Left ventricle myocardium inferior (tissue), 1 donor: ENCODE measurements at regions not wholly inside any gene's neighbourhood (a gene's known extent, or its start where the extent isn't known, plus 50 kb on each side); places are given as distances from the start of the nearest gene placed in this dataset.

Experiments
- DNase-seq: peaks from one replicate; pipeline ENCODE4 v3.0.0-alpha.2; 2020
- H3K27ac ChIP-seq: fragments of 200-600 bp; replicated peaks from 2 replicates; pipeline ENCODE4 v1.8.0; 2021
- H3K27me3 ChIP-seq: fragments of 200-600 bp; 2 replicates; pipeline ENCODE4 v1.8.0; 2021; ENCODE audit warnings: low read depth
- H3K36me3 ChIP-seq: fragments of 200-600 bp; 2 replicates; pipeline ENCODE4 v1.8.0; 2021
- H3K4me1 ChIP-seq: fragments of 200-600 bp; 2 replicates; pipeline ENCODE4 v1.8.0; 2021
- H3K4me3 ChIP-seq: fragments of 200-600 bp; 2 replicates; pipeline ENCODE4 v1.8.0; 2021; ENCODE audit warnings: mild to moderate bottlenecking, moderate library complexity
- H3K9me3 ChIP-seq: fragments of 200-600 bp; replicated peaks from 2 replicates; pipeline ENCODE4 v1.8.0; 2021
- intact Hi-C: fragments of 100-400 bp; cut with micrococcal nuclease; formaldehyde crosslinking; loops from one replicate; pipeline ENCODE4 v1.11.0; 2022
- TF ChIP-seq, protein P1 (sequence below): fragments of 200-600 bp; IDR thresholded peaks from 2 replicates; pipeline ENCODE4 v1.8.0; 2021; ENCODE audit warnings: antibody characterized with exemption, mild to moderate bottlenecking, borderline replicate concordance
- donor health status: DM: no; HTN: yes; CAD: no; lungs with severe emphysema.

DNA sequence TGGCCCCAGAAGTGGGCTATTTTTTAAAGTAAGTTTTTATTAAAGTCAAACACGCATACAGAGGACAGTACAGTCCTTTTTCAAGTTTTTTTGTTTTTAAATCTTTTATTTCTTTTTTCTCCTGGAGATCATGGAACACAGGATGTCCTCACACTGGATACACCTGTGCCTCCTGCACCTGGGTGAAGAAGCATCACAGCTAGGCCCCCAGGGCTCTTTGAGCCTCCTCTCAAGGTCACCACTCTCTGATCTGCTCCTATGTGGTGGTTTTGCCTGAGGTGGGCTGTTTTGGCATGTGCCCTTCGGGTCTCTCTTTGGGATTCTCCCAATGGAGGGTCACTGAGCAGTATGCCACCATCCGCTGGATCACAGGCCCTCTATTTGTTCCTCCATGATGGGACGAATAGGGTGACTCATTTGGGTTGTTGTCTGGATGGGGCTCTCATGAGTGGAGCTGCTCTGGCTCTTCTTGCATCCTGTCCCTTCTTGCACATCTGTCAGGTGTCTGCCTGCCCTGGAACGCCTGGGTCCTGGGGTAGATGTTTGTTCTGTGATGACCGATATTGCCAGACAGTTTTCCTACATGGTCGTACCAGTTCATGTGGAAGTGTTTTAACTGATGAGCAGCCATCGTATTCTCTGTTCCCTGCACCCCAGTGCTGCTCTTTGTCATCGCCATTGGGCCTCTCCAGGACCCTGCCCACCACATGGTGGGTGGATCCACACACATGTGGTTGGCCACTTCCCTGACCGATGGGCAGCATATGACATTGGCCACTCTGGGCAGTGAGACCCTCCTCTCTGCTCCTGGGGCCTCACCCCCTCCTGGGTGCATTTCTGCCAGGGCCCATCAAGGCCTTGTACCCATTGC, 55.2 kb upstream of the MED9 start:
- intact Hi-C loops: loop anchor here (5.0 kb wide), 1 partner anchor 146 kb away; no protein-coding TSS in a partner anchor
- peaks cover 84% of the 10 kb centered on the region for H3K4me1 ChIP-seq

DNA sequence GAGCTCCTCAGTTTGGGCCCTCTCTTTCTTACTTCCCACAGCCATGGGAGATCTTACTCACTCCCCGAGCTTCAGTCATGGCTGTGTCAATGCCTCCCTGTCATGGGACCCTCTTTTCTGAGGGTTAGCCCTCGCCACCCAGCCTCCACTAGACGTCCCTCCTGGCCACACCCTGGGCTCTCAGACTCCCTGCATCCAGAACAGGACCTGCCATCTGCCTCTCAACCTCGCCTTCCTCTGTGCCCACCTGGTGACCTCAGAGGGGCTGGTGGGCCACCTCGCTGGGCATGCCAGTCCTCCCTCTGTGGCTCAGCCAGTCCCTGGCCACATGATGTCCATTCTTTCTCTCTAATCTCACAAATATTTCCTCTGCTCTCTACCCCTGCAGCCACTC, 54.6 kb upstream of the MED9 start:
- H3K36me3 ChIP-seq: no peaks in the 10 kb centered on the region
- peaks cover 6% of the 10 kb centered on the region for H3K9me3 ChIP-seq
- TF ChIP-seq, protein P1, sequence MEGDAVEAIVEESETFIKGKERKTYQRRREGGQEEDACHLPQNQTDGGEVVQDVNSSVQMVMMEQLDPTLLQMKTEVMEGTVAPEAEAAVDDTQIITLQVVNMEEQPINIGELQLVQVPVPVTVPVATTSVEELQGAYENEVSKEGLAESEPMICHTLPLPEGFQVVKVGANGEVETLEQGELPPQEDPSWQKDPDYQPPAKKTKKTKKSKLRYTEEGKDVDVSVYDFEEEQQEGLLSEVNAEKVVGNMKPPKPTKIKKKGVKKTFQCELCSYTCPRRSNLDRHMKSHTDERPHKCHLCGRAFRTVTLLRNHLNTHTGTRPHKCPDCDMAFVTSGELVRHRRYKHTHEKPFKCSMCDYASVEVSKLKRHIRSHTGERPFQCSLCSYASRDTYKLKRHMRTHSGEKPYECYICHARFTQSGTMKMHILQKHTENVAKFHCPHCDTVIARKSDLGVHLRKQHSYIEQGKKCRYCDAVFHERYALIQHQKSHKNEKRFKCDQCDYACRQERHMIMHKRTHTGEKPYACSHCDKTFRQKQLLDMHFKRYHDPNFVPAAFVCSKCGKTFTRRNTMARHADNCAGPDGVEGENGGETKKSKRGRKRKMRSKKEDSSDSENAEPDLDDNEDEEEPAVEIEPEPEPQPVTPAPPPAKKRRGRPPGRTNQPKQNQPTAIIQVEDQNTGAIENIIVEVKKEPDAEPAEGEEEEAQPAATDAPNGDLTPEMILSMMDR: no peak
- no peaks in the 10 kb centered on the region for H3K27me3 ChIP-seq
- intact Hi-C loops: loop anchor here (5.0 kb wide), 1 partner anchor 145 kb away; no protein-coding TSS in a partner anchor
- H3K27ac ChIP-seq: peak overlapping the region; percentile 54
- no peak for DNase-seq
- no peak overlapping the region for H3K4me3 ChIP-seq
- peaks cover 77% of the 10 kb centered on the region for H3K4me1 ChIP-seq

More for the DNA sequence above, 55.2 kb upstream of the MED9 start:
- H3K4me3 ChIP-seq: no peak overlapping the region
- TF ChIP-seq, protein P1: no peak
- H3K36me3 ChIP-seq: no peaks in the 10 kb centered on the region
- no peaks in the 10 kb centered on the region for H3K27me3 ChIP-seq
- peak overlapping the region; percentile 83 for H3K27ac ChIP-seq
- no peak for DNase-seq
- H3K9me3 ChIP-seq: peaks cover 6% of the 10 kb centered on the region

DNA sequence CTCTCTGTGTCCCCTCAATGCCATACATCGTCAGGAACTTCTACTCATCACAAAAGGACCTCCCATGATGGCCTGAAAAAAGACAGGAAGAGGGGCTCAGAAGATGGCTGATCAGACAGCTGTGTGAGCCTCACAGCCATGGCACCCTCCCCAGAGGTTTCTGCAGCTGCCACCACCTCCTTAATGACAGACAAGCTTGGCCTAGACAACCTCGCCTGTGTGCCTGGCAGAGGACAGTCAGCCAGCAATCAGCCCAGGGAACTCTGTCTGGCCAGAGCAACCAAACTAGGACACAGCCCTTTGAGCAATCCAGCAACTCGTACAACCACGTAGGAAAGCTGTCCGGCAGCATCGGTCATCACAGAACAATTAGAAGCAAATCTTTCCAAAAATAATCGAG, 54.2 kb upstream of the MED9 start:
- DNase-seq: peak; percentile 42
- intact Hi-C loops: loop anchor here (5.0 kb wide), 1 partner anchor 145 kb away; no protein-coding TSS in a partner anchor
- H3K27ac ChIP-seq: peak overlapping the region; percentile 54

GRCh38 chr17:17423656-17424055, 53.1 kb upstream of the MED9 start:
- no peak for DNase-seq
- no peaks in the 10 kb centered on the region for H3K27me3 ChIP-seq
- H3K4me3 ChIP-seq: no peak overlapping the region
- H3K9me3 ChIP-seq: peaks cover 6% of the 10 kb centered on the region
- H3K4me1 ChIP-seq: peaks cover 63% of the 10 kb centered on the region
- no peak overlapping the region for H3K27ac ChIP-seq
- H3K36me3 ChIP-seq: no peaks in the 10 kb centered on the region
- intact Hi-C loops: loop anchor here (5.0 kb wide), 1 partner anchor 144 kb away; no protein-coding TSS in a partner anchor
- TF ChIP-seq, protein P1: no peak

More for the DNA sequence above, 54.2 kb upstream of the MED9 start:
- H3K27me3 ChIP-seq: no peaks in the 10 kb centered on the region
- TF ChIP-seq, protein P1: no peak
- H3K4me1 ChIP-seq: peaks cover 73% of the 10 kb centered on the region
- no peaks in the 10 kb centered on the region for H3K36me3 ChIP-seq
- H3K4me3 ChIP-seq: no peak overlapping the region
- H3K9me3 ChIP-seq: peaks cover 6% of the 10 kb centered on the region

DNA sequence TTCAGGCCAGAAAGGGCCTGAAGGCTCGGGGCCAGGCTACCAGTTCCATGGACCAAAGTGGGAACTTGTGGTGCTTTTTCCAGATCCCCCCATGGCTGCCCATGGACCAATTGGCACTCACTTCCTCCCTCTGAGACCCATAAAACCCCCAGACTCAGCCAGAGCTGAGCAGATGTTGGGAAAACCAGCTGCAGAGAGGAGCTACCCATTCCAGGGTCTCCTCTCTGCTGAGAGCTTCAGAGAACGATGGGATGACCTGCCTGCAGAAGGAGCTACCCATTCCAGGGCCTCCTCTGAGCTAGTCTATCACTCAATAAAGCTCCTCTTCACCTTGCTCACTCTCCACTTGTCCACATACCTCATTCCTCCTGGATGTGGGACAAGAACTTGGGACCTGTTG, 52.2 kb upstream of the MED9 start:
- Histone ChIP-seq H3K9me3 (peaks cover 6% of the 10 kb centered on the region), H3K4me1 (peaks cover 54% of the 10 kb centered on the region), H3K27me3 (no peaks in the 10 kb centered on the region), H3K36me3 (no peaks in the 10 kb centered on the region), H3K27ac (peak overlapping the region; percentile 70), H3K4me3 (no peak overlapping the region)
- intact Hi-C loops: loop anchor here (5.0 kb wide), 1 partner anchor 143 kb away; no protein-coding TSS in a partner anchor
- DNase-seq: no peak
- TF ChIP-seq, protein P1: no peak
